GM12872 (cell line): ENCODE measurements at regions not wholly inside any gene's neighbourhood (a gene's known extent, or its start where the extent isn't known, plus 50 kb on each side); places are given as distances from the start of the nearest gene placed in this dataset.

Experiments
- TF ChIP-seq, protein P1 (sequence below): IDR thresholded peaks from 3 replicates; pipeline ENCODE4 v1.5.1; 2011; ENCODE audit warnings: low read depth, mild to moderate bottlenecking, low read length, moderate library complexity; ENCODE audit not compliant: insufficient read depth

DNA sequence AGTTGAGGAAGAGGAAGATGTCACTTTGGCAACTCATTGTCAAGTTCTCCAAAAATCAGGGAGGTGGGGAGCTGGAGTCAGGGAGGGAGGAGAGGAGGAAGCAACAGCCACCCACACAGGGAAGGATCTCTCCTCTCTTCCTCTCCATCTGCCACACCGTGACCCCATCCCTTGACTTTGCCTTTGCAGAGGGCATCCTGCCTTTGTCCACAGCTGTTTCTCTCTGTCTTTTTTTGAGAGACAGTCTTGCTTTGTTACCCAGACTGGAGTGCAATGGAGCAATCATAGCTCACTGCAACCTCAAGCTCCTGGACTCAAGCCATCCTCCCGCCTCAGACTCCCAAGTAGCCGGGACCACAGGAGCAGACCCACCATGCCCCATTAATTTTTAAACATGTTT, 276.0 kb downstream of the SHOX start:
- TF ChIP-seq, protein P1, sequence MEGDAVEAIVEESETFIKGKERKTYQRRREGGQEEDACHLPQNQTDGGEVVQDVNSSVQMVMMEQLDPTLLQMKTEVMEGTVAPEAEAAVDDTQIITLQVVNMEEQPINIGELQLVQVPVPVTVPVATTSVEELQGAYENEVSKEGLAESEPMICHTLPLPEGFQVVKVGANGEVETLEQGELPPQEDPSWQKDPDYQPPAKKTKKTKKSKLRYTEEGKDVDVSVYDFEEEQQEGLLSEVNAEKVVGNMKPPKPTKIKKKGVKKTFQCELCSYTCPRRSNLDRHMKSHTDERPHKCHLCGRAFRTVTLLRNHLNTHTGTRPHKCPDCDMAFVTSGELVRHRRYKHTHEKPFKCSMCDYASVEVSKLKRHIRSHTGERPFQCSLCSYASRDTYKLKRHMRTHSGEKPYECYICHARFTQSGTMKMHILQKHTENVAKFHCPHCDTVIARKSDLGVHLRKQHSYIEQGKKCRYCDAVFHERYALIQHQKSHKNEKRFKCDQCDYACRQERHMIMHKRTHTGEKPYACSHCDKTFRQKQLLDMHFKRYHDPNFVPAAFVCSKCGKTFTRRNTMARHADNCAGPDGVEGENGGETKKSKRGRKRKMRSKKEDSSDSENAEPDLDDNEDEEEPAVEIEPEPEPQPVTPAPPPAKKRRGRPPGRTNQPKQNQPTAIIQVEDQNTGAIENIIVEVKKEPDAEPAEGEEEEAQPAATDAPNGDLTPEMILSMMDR, result no peak

DNA sequence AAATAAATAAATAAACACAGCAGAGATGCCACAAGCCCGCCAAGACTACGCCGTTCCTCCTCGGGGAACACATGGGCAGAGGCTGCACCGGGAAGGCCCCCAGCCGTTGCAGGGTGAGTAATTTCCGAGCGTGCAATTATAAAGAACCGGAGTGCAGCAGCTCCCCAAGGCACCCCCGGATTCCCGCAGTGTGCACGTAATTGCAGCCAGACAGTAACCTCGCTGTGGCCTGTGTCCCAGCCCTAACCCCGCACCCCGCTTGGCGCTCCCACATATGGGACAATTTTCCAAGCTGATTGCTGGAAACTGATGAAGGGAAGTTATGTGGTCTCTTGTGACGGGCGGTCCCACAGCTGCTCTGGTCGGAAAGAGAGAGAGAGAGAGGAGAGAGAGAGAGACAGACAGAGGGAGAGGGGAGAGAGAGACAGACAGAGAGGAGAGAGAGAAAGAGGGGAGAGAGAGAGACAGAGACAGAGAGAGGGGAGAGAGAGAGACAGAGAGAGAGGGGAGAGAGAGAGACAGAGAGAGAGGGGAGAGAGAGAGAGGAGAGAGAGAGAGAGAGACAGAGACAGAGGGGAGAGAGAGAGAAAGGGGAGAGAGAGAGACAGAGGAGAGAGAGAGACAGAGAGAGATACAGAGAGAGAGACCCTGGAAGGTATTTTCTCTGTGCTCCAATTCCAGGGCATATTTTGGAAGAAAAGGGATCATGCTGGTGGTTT, 275.4 kb downstream of the SHOX start:
- TF ChIP-seq, protein P1, result no peak

DNA sequence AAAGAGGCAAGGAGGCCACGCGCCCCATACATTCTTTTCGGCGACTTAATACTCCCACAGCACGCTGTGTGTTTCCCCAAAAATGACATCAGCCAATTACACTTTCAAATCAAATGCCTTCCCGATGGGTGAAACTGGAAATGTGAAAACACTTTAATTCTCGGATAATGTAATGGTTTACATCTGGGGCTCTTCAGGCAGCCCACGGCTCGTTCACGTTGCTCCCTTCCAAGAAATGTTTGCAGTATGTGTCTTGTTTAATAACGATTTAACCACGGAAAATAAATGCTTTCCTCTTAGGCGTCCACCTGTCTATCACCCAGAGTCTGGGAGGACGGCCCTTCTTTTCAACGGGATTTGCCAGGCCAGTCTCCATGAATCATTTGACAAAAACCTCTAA, 272.5 kb downstream of the SHOX start:
- TF ChIP-seq, protein P1, result no peak

DNA sequence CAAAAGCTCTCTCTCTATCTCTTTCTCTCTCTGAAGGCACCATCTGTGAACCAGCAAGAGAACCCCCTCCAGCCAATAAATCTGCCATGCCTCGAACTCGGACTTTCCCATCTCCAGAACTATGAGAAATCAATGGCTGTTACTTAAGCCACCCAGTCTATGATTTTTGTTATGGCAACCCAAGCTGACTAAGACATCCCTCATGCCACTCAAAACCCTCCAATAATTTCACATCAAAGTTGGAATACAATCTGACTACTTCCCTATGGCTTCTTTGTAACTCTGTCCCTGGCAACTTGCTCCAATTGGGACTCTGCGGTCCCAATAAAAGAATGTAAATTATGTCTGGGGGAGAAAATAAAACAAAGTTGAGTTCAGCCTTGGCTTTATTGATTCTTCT, 265.7 kb downstream of the SHOX start:
- TF ChIP-seq, protein P1, result no peak

DNA sequence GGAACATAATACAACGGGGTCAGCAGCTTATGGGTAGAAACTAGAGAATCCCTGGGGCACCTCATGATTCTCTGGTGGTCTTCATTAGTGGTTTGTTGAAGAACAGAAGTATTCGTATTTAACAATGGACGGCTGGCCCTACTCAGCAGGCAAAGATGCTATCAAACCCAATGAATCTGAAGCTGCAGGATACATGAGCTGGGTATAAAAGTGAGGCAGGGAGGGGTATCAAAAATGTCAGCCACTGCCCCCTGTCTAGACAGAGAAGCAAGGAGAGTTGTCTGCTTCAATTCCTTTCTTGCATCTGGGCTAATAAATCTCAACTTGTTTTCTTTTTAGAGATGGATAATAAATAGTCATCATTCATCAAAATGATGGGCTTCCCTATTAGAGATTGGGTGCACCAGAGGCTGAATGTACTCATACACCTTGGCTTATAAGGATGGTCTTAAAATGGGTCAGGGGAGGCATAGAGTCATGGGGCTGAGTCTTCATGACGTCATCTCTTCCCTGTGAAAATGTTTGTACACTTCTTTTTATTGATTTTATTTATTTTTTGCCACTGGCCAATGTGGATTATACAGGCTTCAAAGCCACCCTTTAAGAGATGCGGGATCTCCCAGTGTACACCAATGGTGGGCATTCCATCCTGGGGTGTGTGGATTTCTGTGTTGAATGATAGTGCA, 259.5 kb downstream of the SHOX start:
- TF ChIP-seq, protein P1, result no peak

DNA sequence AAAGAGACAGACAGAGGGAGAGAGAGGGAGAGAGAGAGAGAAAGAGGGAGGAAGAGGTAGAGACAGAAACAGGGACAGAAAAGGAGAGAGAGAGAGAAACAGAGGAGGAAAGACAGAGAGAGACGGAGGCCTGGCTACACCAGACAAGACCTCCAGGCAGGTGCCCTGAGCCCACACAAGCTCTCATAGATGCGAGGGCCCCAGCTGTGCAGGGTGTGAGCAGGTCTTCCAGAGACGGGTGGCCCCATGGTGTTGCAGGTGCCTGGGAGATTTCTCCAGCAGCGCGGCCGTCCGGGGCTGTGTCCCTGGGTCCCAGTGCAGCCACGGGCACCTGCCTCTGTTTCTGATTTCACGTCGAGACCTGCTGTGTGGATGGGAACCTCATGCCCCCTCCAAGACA, 253.0 kb downstream of the SHOX start:
- TF ChIP-seq, protein P1, result no peak

DNA sequence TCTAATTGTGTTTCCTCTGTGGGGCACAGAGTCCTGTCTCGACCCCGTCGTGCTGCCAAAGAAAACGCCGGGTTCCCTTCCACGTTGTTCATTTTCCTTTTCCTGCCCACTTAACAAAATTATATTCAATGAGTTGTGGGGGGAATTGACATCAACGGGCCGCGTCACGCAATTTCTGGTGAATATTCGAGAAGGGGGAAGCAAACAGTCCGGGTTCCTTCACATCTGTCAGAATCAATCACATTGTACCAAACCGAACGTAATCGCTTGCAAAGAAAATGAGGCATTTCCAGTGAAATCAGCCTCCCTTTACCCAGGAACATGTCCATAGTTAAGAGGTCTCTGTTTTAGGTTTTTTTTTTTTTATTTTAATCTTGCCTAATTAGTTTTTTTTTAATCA, 243.5 kb downstream of the SHOX start:
- TF ChIP-seq, protein P1, result no peak
